ENCODE measurements at regions not wholly inside any gene's neighbourhood (a gene's known extent, or its start where the extent isn't known, plus 50 kb on each side); places are given as distances from the start of the nearest gene placed in this dataset.

- H3K4me1 ChIP-seq (ENCODE audit: low read length): no peaks in the 10 kb centered on the region
- no peak overlapping the region for H3K4me2 ChIP-seq (ENCODE audit: low read depth, low read length, poor library complexity, severe bottlenecking)
- H3K79me2 ChIP-seq (ENCODE audit: low read length): no peaks in the 10 kb centered on the region
- H3K9me2 ChIP-seq (replicated peaks; ENCODE audit: insufficient read depth, low read length): no peaks in the 10 kb centered on the region
- H3K27ac ChIP-seq (ENCODE audit: low read length): no peak overlapping the region
- H3K4me3 ChIP-seq (ENCODE audit: low read length): no peak overlapping the region
- H4K20me1 ChIP-seq (ENCODE audit: insufficient read depth, low read depth, low read length): no peaks in the 10 kb centered on the region
- no peak overlapping the region for H2AFZ ChIP-seq (ENCODE audit: low read length)
- DNase-seq: no peak
- no peaks in the 10 kb centered on the region for H3K27me3 ChIP-seq (ENCODE audit: low read length)
- no peak overlapping the region for H3K9ac ChIP-seq (ENCODE audit: low read length)
- no peaks in the 10 kb centered on the region for H3K36me3 ChIP-seq (ENCODE audit: insufficient read depth, low read length)
- no peaks in the 10 kb centered on the region for H3K9me3 ChIP-seq (ENCODE audit: low read length)
Observed at GRCh38 chr15:54990793-54991192, 205.9 kb downstream of the RSL24D1 start.

GRCh38 chr15:54987881-54988280 lies 208.9 kb downstream of the RSL24D1 start:
- Histone ChIP-seq H3K27me3 (ENCODE audit: low read length) (no peaks in the 10 kb centered on the region), H3K4me1 (ENCODE audit: low read length) (no peaks in the 10 kb centered on the region), H3K9ac (ENCODE audit: low read length) (no peak overlapping the region), H3K4me2 (ENCODE audit: low read depth, low read length, poor library complexity, severe bottlenecking) (no peak overlapping the region), H2AFZ (ENCODE audit: low read length) (no peak overlapping the region), H4K20me1 (ENCODE audit: insufficient read depth, low read depth, low read length) (no peaks in the 10 kb centered on the region), H3K79me2 (ENCODE audit: low read length) (no peaks in the 10 kb centered on the region), H3K4me3 (ENCODE audit: low read length) (no peak overlapping the region), H3K27ac (ENCODE audit: low read length) (no peak overlapping the region), H3K9me3 (ENCODE audit: low read length) (no peaks in the 10 kb centered on the region), H3K9me2 (replicated peaks; ENCODE audit: insufficient read depth, low read length) (no peaks in the 10 kb centered on the region), H3K36me3 (ENCODE audit: insufficient read depth, low read length) (no peaks in the 10 kb centered on the region)
- no peak for DNase-seq

- Histone ChIP-seq H3K4me3 (ENCODE audit: low read length) (no peak overlapping the region), H3K9ac (ENCODE audit: low read length) (no peak overlapping the region), H3K27me3 (ENCODE audit: low read length) (no peaks in the 10 kb centered on the region), H3K36me3 (ENCODE audit: insufficient read depth, low read length) (no peaks in the 10 kb centered on the region), H3K4me1 (ENCODE audit: low read length) (no peaks in the 10 kb centered on the region), H4K20me1 (ENCODE audit: insufficient read depth, low read depth, low read length) (no peaks in the 10 kb centered on the region), H3K27ac (ENCODE audit: low read length) (no peak overlapping the region), H3K9me2 (replicated peaks; ENCODE audit: insufficient read depth, low read length) (no peaks in the 10 kb centered on the region), H3K9me3 (ENCODE audit: low read length) (no peaks in the 10 kb centered on the region), H3K79me2 (ENCODE audit: low read length) (no peaks in the 10 kb centered on the region), H3K4me2 (ENCODE audit: low read depth, low read length, poor library complexity, severe bottlenecking) (no peak overlapping the region), H2AFZ (ENCODE audit: low read length) (no peak overlapping the region)
- DNase-seq: no peak
Observed at GRCh38 chr15:54979964-54980363, 216.8 kb downstream of the RSL24D1 start.

- H2AFZ ChIP-seq (ENCODE audit: low read length): no peak overlapping the region
- H3K79me2 ChIP-seq (ENCODE audit: low read length): no peaks in the 10 kb centered on the region
- no peak for DNase-seq
- no peak overlapping the region for H3K4me3 ChIP-seq (ENCODE audit: low read length)
- no peaks in the 10 kb centered on the region for H3K4me1 ChIP-seq (ENCODE audit: low read length)
- no peak overlapping the region for H3K4me2 ChIP-seq (ENCODE audit: low read depth, low read length, poor library complexity, severe bottlenecking)
- H3K9ac ChIP-seq (ENCODE audit: low read length): no peak overlapping the region
- H3K9me3 ChIP-seq (ENCODE audit: low read length): peaks cover 3% of the 10 kb centered on the region; the same call in 1 of the 2 replicates
- no peaks in the 10 kb centered on the region for H3K27me3 ChIP-seq (ENCODE audit: low read length)
- H3K9me2 ChIP-seq (replicated peaks; ENCODE audit: insufficient read depth, low read length): 0 out of 2 replicates have a peak, but pooled peaks cover 5% of the 10 kb centered on the region
- H3K27ac ChIP-seq (ENCODE audit: low read length): no peak overlapping the region
- H4K20me1 ChIP-seq (ENCODE audit: insufficient read depth, low read depth, low read length): no peaks in the 10 kb centered on the region
- no peaks in the 10 kb centered on the region for H3K36me3 ChIP-seq (ENCODE audit: insufficient read depth, low read length)
Observed at GRCh38 chr15:54962637-54963036, 234.1 kb downstream of the RSL24D1 start.

- H3K9me2 ChIP-seq (replicated peaks; ENCODE audit: insufficient read depth, low read length): 0 out of 2 replicates have a peak, but pooled peaks cover 5% of the 10 kb centered on the region
- 0 out of 2 replicates have a peak, but pooled peaks cover 4% of the 10 kb centered on the region for H3K27me3 ChIP-seq (ENCODE audit: low read length)
- H3K4me3 ChIP-seq (ENCODE audit: low read length): no peak overlapping the region
- H3K4me2 ChIP-seq (ENCODE audit: low read depth, low read length, poor library complexity, severe bottlenecking): no peak overlapping the region
- no peak for DNase-seq
- no peaks in the 10 kb centered on the region for H3K4me1 ChIP-seq (ENCODE audit: low read length)
- H3K27ac ChIP-seq (ENCODE audit: low read length): no peak overlapping the region
- H3K9me3 ChIP-seq (ENCODE audit: low read length): peaks cover under 1% of the 10 kb centered on the region; the same call in 1 of the 2 replicates
- no peak overlapping the region for H3K9ac ChIP-seq (ENCODE audit: low read length)
- no peaks in the 10 kb centered on the region for H4K20me1 ChIP-seq (ENCODE audit: insufficient read depth, low read depth, low read length)
- H3K79me2 ChIP-seq (ENCODE audit: low read length): no peaks in the 10 kb centered on the region
- H2AFZ ChIP-seq (ENCODE audit: low read length): no peak overlapping the region
- no peaks in the 10 kb centered on the region for H3K36me3 ChIP-seq (ENCODE audit: insufficient read depth, low read length)
Observed at GRCh38 chr15:54960266-54960665, 236.5 kb downstream of the RSL24D1 start.

GRCh38 chr15:54941417-54941816 lies 255.3 kb downstream of the RSL24D1 start:
- Histone ChIP-seq H3K9ac (ENCODE audit: low read length) (no peak overlapping the region), H3K27ac (ENCODE audit: low read length) (no peak overlapping the region), H3K4me2 (ENCODE audit: low read depth, low read length, poor library complexity, severe bottlenecking) (no peak overlapping the region), H2AFZ (ENCODE audit: low read length) (no peak overlapping the region), H3K9me2 (replicated peaks; ENCODE audit: insufficient read depth, low read length) (no peaks in the 10 kb centered on the region), H3K36me3 (ENCODE audit: insufficient read depth, low read length) (no peaks in the 10 kb centered on the region), H3K27me3 (ENCODE audit: low read length) (0 out of 2 replicates have a peak, but pooled peaks cover 3% of the 10 kb centered on the region), H3K4me3 (ENCODE audit: low read length) (no peak overlapping the region), H3K4me1 (ENCODE audit: low read length) (no peaks in the 10 kb centered on the region), H3K9me3 (ENCODE audit: low read length) (no peaks in the 10 kb centered on the region), H4K20me1 (ENCODE audit: insufficient read depth, low read depth, low read length) (no peaks in the 10 kb centered on the region), H3K79me2 (ENCODE audit: low read length) (no peaks in the 10 kb centered on the region)
- no peak for DNase-seq

GRCh38 chr15:54917312-54917711 lies 279.4 kb downstream of the RSL24D1 start:
- Histone ChIP-seq H3K4me3 (ENCODE audit: low read length) (no peak overlapping the region), H4K20me1 (ENCODE audit: insufficient read depth, low read depth, low read length) (no peaks in the 10 kb centered on the region), H3K27ac (ENCODE audit: low read length) (no peak overlapping the region), H3K9me3 (ENCODE audit: low read length) (peaks cover under 1% of the 10 kb centered on the region; the same call in 1 of the 2 replicates), H3K9ac (ENCODE audit: low read length) (no peak overlapping the region), H3K36me3 (ENCODE audit: insufficient read depth, low read length) (no peaks in the 10 kb centered on the region), H3K79me2 (ENCODE audit: low read length) (no peaks in the 10 kb centered on the region), H3K9me2 (replicated peaks; ENCODE audit: insufficient read depth, low read length) (no peaks in the 10 kb centered on the region), H2AFZ (ENCODE audit: low read length) (no peak overlapping the region), H3K4me2 (ENCODE audit: low read depth, low read length, poor library complexity, severe bottlenecking) (no peak overlapping the region), H3K4me1 (ENCODE audit: low read length) (no peaks in the 10 kb centered on the region), H3K27me3 (ENCODE audit: low read length) (no peaks in the 10 kb centered on the region)
- DNase-seq: no peak

GRCh38 chr15:54915380-54915779 lies 281.4 kb downstream of the RSL24D1 start:
- Histone ChIP-seq H3K27me3 (ENCODE audit: low read length) (no peaks in the 10 kb centered on the region), H2AFZ (ENCODE audit: low read length) (no peak overlapping the region), H3K9me2 (replicated peaks; ENCODE audit: insufficient read depth, low read length) (no peaks in the 10 kb centered on the region), H3K27ac (ENCODE audit: low read length) (no peak overlapping the region), H4K20me1 (ENCODE audit: insufficient read depth, low read depth, low read length) (no peaks in the 10 kb centered on the region), H3K4me1 (ENCODE audit: low read length) (no peaks in the 10 kb centered on the region), H3K79me2 (ENCODE audit: low read length) (no peaks in the 10 kb centered on the region), H3K9me3 (ENCODE audit: low read length) (no peaks in the 10 kb centered on the region; the same call in 1 of the 2 replicates), H3K4me2 (ENCODE audit: low read depth, low read length, poor library complexity, severe bottlenecking) (no peak overlapping the region), H3K4me3 (ENCODE audit: low read length) (no peak overlapping the region), H3K36me3 (ENCODE audit: insufficient read depth, low read length) (no peaks in the 10 kb centered on the region), H3K9ac (ENCODE audit: low read length) (no peak overlapping the region)
- no peak for DNase-seq

- Histone ChIP-seq H4K20me1 (ENCODE audit: insufficient read depth, low read depth, low read length) (no peaks in the 10 kb centered on the region), H3K4me1 (ENCODE audit: low read length) (no peaks in the 10 kb centered on the region), H2AFZ (ENCODE audit: low read length) (no peak overlapping the region), H3K79me2 (ENCODE audit: low read length) (no peaks in the 10 kb centered on the region), H3K9me3 (ENCODE audit: low read length) (no peaks in the 10 kb centered on the region; the same call in 1 of the 2 replicates), H3K27me3 (ENCODE audit: low read length) (no peaks in the 10 kb centered on the region), H3K36me3 (ENCODE audit: insufficient read depth, low read length) (no peaks in the 10 kb centered on the region), H3K9ac (ENCODE audit: low read length) (no peak overlapping the region), H3K9me2 (replicated peaks; ENCODE audit: insufficient read depth, low read length) (no peaks in the 10 kb centered on the region), H3K4me3 (ENCODE audit: low read length) (no peak overlapping the region), H3K4me2 (ENCODE audit: low read depth, low read length, poor library complexity, severe bottlenecking) (no peak overlapping the region), H3K27ac (ENCODE audit: low read length) (no peak overlapping the region)
- no peak for DNase-seq
Observed at GRCh38 chr15:54884312-54884711, 312.4 kb downstream of the RSL24D1 start.

All from Karpas-422 (cell line).